Adrenal gland (tissue), 5 donors: ENCODE measurements at regions not wholly inside any gene's neighbourhood (a gene's known extent, or its start where the extent isn't known, plus 50 kb on each side); places are given as distances from the start of the nearest gene placed in this dataset.

ENCODE experiments used
- CTCF ChIP-seq, 6 experiments: fragments of 450-650 bp in 4 of 6; fragments of 200-600 bp in 2 of 6; sonication (generic) in 1 of 6; IDR thresholded peaks; 1 replicate in 5 of 6; 2 replicates in 1 of 6; pipeline versions ENCODE4 v1.5.1 to v1.8.0; 2016 to 2021; ENCODE audit warnings: antibody characterized with exemption in 6 of 6, mild to moderate bottlenecking in 2 of 6, moderate library complexity in 1 of 6
- POLR2A ChIP-seq, 2 donors: fragments of 450-650 bp; IDR thresholded peaks; one replicate each; pipeline ENCODE4 v1.6.1; 2017; ENCODE audit warnings: antibody characterized with exemption in 2 of 2, mild to moderate bottlenecking in 2 of 2, moderate library complexity in 1 of 2
- donor health status: DM: no; HTN: no; CAD: no.

DNA sequence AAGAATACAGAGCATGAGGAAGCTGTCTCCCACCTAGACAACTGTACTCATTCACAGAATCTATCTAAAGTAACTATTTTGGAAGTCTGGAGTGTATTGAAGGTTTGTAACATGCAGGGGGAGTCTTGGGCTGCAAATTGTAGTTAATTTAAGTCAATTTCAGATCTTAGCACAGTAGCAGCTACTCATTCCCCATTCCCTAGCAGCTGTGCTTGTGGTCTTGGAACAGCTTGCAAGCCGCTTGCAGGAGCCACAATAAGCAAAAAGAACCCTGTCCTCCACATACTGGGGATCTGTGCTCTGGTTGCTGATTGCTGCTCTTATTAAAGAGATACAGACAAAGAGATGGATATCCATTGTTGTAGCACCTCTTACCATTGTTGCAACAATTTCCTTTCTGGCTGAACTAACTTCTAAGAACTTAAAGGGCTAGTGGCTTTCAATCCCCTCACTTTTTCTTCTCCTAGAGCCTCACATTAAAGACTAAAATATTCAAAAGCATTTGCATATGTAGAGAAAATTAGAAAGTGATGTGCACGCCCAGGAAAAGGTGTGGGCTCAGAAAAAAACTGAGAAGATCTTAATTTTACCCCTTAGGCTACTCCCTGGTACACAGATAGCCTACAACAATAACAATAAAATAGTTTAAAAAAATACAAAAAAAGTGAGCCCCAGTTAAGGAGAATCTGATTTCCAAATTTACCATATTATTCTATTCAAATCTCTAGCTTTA lies 1775.1 kb upstream of the PIK3C3 start:
- TF ChIP-seq CTCF (IDR thresholded peaks at IDR 0.05) (no peak), POLR2A (IDR thresholded peaks at IDR 0.05) (no peak)
